K562 (cell line): ENCODE measurements at regions not wholly inside any gene's neighbourhood (a gene's known extent, or its start where the extent isn't known, plus 50 kb on each side); places are given as distances from the start of the nearest gene placed in this dataset.

Experiments used
- ATF1 ChIP-seq, 2 experiments: fragments of 450-650 bp in 1 of 2; IDR thresholded peaks; 2 replicates each; pipeline ENCODE4 v1.6.1; 2016; ENCODE audit warnings: missing compliant biosample characterization in 1 of 2, missing genetic modification characterization in 1 of 2
- CHD4 ChIP-seq: fragments of 200-600 bp; sonication (generic); IDR thresholded peaks from 3 replicates; pipeline ENCODE4 v1.6.1; 2012; ENCODE audit warnings: low read depth, mild to moderate bottlenecking, mixed read lengths, low read length, inconsistent platforms; ENCODE audit not compliant: insufficient read depth, insufficient replicate concordance, poor library complexity, severe bottlenecking
- ETS2 ChIP-seq: IDR thresholded peaks from 2 replicates; pipeline ENCODE4 v1.6.1; 2016; ENCODE audit warnings: borderline replicate concordance, missing genetic modification characterization, mild to moderate bottlenecking, moderate library complexity, missing compliant biosample characterization; ENCODE audit not compliant: poor library complexity, severe bottlenecking
- EZH2 ChIP-seq: IDR thresholded peaks from 2 replicates; pipeline ENCODE4 v1.6.1; 2012; ENCODE audit warnings: low read depth, mild to moderate bottlenecking, inconsistent platforms, low read length, borderline replicate concordance
- HMGN3 ChIP-seq: IDR thresholded peaks from 2 replicates; pipeline ENCODE4 v1.6.1; 2011; ENCODE audit warnings: borderline replicate concordance, low read depth, mild to moderate bottlenecking, mixed read lengths, low read length; ENCODE audit not compliant: insufficient read length; ENCODE audit errors: extremely low read depth
- JUN ChIP-seq, 2 experiments: sonication (generic) in 1 of 2; formaldehyde crosslinking in 1 of 2; IDR thresholded peaks; 2 replicates each; pipeline versions ENCODE4 v1.6.1 to v1.8.0; 2012 to 2022; ENCODE audit warnings: borderline replicate concordance in 2 of 2, mild to moderate bottlenecking in 2 of 2, improper control_type of control experiment in 1 of 2, low read depth in 1 of 2, low read length in 1 of 2, missing genetic modification reagents in 1 of 2
- JUND ChIP-seq, 2 experiments: IDR thresholded peaks; 2 replicates in 1 of 2; 3 replicates in 1 of 2; pipeline ENCODE4 v1.6.1; 2011; ENCODE audit warnings: borderline replicate concordance in 2 of 2, low read depth in 2 of 2, low read length in 2 of 2, improper control_type of control experiment in 1 of 2, missing biosample characterization in 1 of 2, missing genetic modification characterization in 1 of 2, missing genetic modification reagents in 1 of 2
- SRSF7 ChIP-seq: fragments of 200-400 bp; formaldehyde crosslinking; optimal IDR thresholded peaks from 2 replicates; pipeline ENCODE3; 2017; ENCODE audit warnings: mild to moderate bottlenecking, low read depth, low read length
- TBP ChIP-seq: optimal IDR thresholded peaks from 2 replicates; pipeline ENCODE3; 2011; ENCODE audit warnings: low read depth, low read length, improper control_type of control experiment
- ZNF347 ChIP-seq: fragments of 450-650 bp; formaldehyde crosslinking; IDR thresholded peaks from 2 replicates; pipeline ENCODE4 v1.4.0; 2020; ENCODE audit warnings: low read depth, mild to moderate bottlenecking, moderate library complexity
- TF ChIP-seq, protein P1 (sequence below): sonication (generic); formaldehyde crosslinking; IDR thresholded peaks from 2 replicates; pipeline ENCODE4 v1.8.1; 2022; ENCODE audit warnings: missing genetic modification reagents
- TF ChIP-seq, protein P2 (sequence below): IDR thresholded peaks from 2 replicates; pipeline ENCODE4 v1.6.1; 2014; ENCODE audit warnings: antibody characterized with exemption
- TF ChIP-seq, protein P3 (sequence below): IDR thresholded peaks from 3 replicates; pipeline ENCODE4 v1.6.1; 2011; ENCODE audit warnings: borderline replicate concordance, mild to moderate bottlenecking; ENCODE audit not compliant: insufficient read length, insufficient read depth
- TF ChIP-seq, protein P4 (sequence below), 3 experiments: IDR thresholded peaks in 2 of 3; conservative IDR thresholded peaks in 1 of 3; 2 replicates each; pipeline ENCODE4 v1.5.1; 2011 to 2012; ENCODE audit warnings: low read length in 3 of 3, mild to moderate bottlenecking in 3 of 3, control low read depth in 2 of 3, improper control_type of control experiment in 1 of 3, inconsistent platforms in 1 of 3, low read depth in 1 of 3, mixed read lengths in 1 of 3, moderate library complexity in 1 of 3; ENCODE audit not compliant: insufficient read depth in 2 of 3

DNA sequence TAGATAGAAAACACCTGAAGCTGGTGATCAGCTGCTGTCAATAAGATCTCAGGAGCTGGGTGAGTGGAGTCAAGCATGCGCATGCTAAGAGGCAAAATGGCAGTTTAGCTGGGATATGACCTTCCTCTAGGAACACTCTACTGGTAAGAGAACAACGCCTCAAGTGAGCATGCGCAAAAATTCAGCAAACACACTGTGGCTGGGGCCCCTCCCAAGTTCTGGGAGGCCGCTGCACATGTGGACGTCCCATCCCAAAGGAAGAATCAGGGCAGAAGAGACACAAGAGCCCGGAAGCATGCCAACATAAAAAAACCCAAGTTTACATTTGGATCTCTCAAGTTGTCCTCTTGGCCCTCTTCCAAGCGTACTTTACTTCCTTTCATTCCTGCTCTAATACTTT is 126.3 kb upstream of the F3 start:
- TF ChIP-seq SRSF7 (no peak), ZNF347 (no peak), EZH2 (no peak), JUND (IDR thresholded peaks at IDR 0.05; ENCODE audit: borderline replicate concordance, low read depth, low read length) (no peak), JUND (tag; IDR thresholded peaks at IDR 0.05; ENCODE audit: borderline replicate concordance, low read depth, low read length) (no peak), ETS2 (tag) (no peak), JUN (IDR thresholded peaks at IDR 0.05; ENCODE audit: borderline replicate concordance, low read depth, low read length) (no peak), JUN (CRISPR knock-in tag; IDR thresholded peaks at IDR 0.05; ENCODE audit: borderline replicate concordance) (no peak), CHD4 (no peak), ATF1 (CRISPR knock-in tag; IDR thresholded peaks at IDR 0.05) (no peak), ATF1 (tag; IDR thresholded peaks at IDR 0.05) (no peak), TBP (no peak), HMGN3 (no peak)
- TF ChIP-seq, protein P1, sequence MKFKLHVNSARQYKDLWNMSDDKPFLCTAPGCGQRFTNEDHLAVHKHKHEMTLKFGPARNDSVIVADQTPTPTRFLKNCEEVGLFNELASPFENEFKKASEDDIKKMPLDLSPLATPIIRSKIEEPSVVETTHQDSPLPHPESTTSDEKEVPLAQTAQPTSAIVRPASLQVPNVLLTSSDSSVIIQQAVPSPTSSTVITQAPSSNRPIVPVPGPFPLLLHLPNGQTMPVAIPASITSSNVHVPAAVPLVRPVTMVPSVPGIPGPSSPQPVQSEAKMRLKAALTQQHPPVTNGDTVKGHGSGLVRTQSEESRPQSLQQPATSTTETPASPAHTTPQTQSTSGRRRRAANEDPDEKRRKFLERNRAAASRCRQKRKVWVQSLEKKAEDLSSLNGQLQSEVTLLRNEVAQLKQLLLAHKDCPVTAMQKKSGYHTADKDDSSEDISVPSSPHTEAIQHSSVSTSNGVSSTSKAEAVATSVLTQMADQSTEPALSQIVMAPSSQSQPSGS = no peak
- TF ChIP-seq, protein P2, sequence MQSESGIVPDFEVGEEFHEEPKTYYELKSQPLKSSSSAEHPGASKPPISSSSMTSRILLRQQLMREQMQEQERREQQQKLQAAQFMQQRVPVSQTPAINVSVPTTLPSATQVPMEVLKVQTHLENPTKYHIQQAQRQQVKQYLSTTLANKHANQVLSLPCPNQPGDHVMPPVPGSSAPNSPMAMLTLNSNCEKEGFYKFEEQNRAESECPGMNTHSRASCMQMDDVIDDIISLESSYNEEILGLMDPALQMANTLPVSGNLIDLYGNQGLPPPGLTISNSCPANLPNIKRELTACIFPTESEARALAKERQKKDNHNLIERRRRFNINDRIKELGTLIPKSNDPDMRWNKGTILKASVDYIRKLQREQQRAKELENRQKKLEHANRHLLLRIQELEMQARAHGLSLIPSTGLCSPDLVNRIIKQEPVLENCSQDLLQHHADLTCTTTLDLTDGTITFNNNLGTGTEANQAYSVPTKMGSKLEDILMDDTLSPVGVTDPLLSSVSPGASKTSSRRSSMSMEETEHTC = no peak
- TF ChIP-seq, protein P3, sequence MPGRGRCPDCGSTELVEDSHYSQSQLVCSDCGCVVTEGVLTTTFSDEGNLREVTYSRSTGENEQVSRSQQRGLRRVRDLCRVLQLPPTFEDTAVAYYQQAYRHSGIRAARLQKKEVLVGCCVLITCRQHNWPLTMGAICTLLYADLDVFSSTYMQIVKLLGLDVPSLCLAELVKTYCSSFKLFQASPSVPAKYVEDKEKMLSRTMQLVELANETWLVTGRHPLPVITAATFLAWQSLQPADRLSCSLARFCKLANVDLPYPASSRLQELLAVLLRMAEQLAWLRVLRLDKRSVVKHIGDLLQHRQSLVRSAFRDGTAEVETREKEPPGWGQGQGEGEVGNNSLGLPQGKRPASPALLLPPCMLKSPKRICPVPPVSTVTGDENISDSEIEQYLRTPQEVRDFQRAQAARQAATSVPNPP = no peak
- TF ChIP-seq, protein P4, sequence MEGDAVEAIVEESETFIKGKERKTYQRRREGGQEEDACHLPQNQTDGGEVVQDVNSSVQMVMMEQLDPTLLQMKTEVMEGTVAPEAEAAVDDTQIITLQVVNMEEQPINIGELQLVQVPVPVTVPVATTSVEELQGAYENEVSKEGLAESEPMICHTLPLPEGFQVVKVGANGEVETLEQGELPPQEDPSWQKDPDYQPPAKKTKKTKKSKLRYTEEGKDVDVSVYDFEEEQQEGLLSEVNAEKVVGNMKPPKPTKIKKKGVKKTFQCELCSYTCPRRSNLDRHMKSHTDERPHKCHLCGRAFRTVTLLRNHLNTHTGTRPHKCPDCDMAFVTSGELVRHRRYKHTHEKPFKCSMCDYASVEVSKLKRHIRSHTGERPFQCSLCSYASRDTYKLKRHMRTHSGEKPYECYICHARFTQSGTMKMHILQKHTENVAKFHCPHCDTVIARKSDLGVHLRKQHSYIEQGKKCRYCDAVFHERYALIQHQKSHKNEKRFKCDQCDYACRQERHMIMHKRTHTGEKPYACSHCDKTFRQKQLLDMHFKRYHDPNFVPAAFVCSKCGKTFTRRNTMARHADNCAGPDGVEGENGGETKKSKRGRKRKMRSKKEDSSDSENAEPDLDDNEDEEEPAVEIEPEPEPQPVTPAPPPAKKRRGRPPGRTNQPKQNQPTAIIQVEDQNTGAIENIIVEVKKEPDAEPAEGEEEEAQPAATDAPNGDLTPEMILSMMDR (IDR thresholded peaks at IDR 0.05 in 2 of 3, conservative IDR thresholded peaks at IDR 0.05 in 1 of 3; ENCODE audit: insufficient read depth in 2 of 3, low read depth in 1 of 3, low read length in 3 of 3) = no peak
